Myocyte (in vitro differentiated cells): ENCODE measurements at regions not wholly inside any gene's neighbourhood (a gene's known extent, or its start where the extent isn't known, plus 50 kb on each side); places are given as distances from the start of the nearest gene placed in this dataset.
"Not testable (repeated sequence)": the region's sequence is repeated elsewhere in the genome, so short reads cannot be mapped to it uniquely, and the experiment has no call there.

Source experiments
- DNase-seq: peaks from one replicate; pipeline ENCODE4 v3.0.0-alpha.2; 2012; ENCODE audit warnings: low read depth

DNA sequence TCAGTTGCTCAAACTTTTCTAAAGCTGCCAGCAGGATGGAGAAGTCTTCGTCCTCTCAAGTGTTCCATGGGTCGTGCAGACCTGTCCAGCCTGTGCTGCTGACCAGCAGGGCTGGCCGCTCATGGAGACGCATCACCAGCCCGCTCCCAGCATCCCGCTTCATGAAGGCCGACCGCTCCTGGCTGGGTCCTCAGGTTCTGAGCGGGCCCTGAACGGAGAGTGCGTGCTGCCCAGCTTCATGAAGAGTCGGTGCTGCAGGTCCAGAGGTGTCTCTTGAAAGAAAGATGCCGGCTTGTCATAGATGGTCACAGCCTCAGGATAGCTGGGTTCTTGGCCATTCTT lies 75.8 kb upstream of the KCNAB1 start:
- no peak for DNase-seq

GRCh38 chr3:156048483-156048882 lies 71.9 kb upstream of the KCNAB1 start:
- not testable (repeated sequence) for DNase-seq

- DNase-seq = no peak
These were observed 69.5 kb upstream of the KCNAB1 start for GRCh38 chr3:156050918-156051317.

DNA sequence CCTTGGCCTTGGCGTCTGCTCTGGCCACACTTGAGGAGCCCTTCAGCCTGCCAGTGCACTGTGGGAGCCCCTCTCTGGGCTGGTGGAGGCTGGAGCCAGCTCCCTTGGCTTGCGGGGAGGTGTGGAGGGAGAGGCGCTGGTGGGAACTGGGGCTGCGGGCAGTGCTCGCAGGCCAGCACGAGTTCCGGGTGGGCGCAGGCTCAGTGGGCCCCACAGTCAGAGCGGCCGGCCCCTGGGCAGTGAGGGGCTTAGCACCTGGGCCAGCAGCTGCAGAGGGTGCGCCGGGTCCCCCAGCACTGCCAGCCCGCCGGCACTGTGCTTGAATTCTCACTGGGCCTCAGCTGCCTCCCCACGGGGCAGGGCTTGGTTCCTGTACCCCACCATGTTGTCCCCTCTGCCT lies 68.7 kb upstream of the KCNAB1 start:
- DNase-seq = no peak

DNA sequence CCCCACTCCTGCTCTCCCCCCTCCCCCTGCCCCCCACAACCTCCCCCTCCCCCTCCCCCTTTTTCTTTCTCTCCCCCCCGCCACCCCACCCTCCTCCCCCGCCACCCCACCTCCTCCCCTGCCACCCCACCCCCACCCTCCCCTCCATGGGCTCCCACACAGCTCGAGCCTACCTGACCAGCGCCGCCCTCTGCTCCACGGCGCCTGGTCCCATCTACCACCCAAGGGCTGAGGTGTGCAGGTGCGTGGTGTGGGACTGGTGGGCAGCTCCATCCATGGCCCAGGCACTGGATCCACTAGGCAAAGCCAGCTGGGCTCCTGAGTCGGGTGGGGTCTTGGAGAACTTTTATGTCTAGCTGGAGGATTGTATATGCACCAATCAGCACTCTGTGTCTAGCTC lies 68.3 kb upstream of the KCNAB1 start:
- no peak for DNase-seq

GRCh38 chr3:156059950-156060501 lies 60.4 kb upstream of the KCNAB1 start:
- DNase-seq = no peak

DNA sequence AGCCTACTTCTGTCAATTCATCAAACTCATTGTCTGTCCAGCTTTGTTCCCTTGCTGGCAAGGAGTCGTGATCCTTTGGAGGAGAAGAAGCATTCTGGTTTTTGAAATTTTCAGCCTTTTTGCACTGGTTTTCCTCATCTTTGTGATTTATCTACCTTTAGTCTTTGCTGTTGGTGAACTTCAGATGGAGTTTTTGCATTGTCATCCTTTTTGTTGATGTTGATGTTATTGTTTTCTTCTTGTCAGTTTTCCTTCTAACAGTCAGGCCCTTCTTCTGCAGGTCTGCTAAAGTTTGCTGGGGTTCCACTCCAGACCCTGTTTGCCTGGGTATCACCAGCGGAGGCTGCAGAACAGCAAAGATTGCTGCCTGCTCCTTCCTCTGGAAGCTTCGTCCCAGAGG lies 52.2 kb upstream of the KCNAB1 start:
- DNase-seq = not testable (repeated sequence)

DNA sequence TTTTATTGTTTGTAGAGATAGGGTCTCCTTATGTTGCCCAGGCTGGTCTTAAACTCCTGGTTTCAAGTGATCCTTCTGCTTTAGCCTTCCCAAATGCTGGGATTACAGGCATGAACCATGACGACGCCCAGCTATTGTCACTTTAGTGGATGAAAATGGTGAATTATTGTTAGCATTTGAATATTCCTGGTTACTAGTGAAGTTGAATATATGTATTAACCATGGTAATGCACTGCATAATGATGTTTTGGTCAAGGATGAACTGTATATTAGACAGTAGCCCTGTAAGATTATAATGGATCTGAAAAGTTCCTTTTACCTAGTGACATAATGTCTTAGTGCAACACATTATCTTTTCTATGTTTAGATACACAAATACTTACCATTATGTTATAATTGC lies 50.4 kb upstream of the KCNAB1 start:
- no peak for DNase-seq
